Lower leg skin (tissue), 3 donors: ENCODE measurements at regions not wholly inside any gene's neighbourhood (a gene's known extent, or its start where the extent isn't known, plus 50 kb on each side); places are given as distances from the start of the nearest gene placed in this dataset.

ENCODE experiments used
- CTCF ChIP-seq, 3 donors: fragments of 450-650 bp; IDR thresholded peaks; one replicate each; pipeline ENCODE4 v1.5.1; 2016; ENCODE audit warnings: antibody characterized with exemption in 3 of 3, mild to moderate bottlenecking in 3 of 3, moderate library complexity in 2 of 3
- POLR2A ChIP-seq, 2 donors: fragments of 450-650 bp; IDR thresholded peaks; one replicate each; pipeline ENCODE4 v1.6.1; 2016 to 2017; ENCODE audit warnings: antibody characterized with exemption in 2 of 2, mild to moderate bottlenecking in 1 of 2, moderate library complexity in 1 of 2

GRCh38 chr3:153976891-153977554, 144.2 kb upstream of the ARHGEF26 start:
- TF ChIP-seq CTCF (IDR thresholded peaks at IDR 0.05) (no peak), POLR2A (IDR thresholded peaks at IDR 0.05) (no peak)
